ENCODE measurements at regions not wholly inside any gene's neighbourhood (a gene's known extent, or its start where the extent isn't known, plus 50 kb on each side); places are given as distances from the start of the nearest gene placed in this dataset.

- DNase-seq (ENCODE audit: low read depth): no peak
- TF ChIP-seq POLR2A (IDR thresholded peaks at IDR 0.05; ENCODE audit: extremely low read depth, insufficient read length): no peak
- TF ChIP-seq MYC (IDR thresholded peaks at IDR 0.05; ENCODE audit: low read depth, low read length): no peak
- TF ChIP-seq CTCF (IDR thresholded peaks at IDR 0.05; ENCODE audit: low read depth, low read length): no peak
- no peak for TF ChIP-seq MAX (IDR thresholded peaks at IDR 0.05; ENCODE audit: low read depth, low read length)
- no peak overlapping the region for H3K4me3 ChIP-seq (ENCODE audit: low read depth, low read length)
Observed at GRCh38 chr10:6721480-6721879, 141.4 kb upstream of the PRKCQ start.

- no peak overlapping the region for H3K4me3 ChIP-seq (ENCODE audit: low read depth, low read length)
- no peak for TF ChIP-seq MYC (IDR thresholded peaks at IDR 0.05; ENCODE audit: low read depth, low read length)
- TF ChIP-seq POLR2A (IDR thresholded peaks at IDR 0.05; ENCODE audit: extremely low read depth, insufficient read length): no peak
- TF ChIP-seq MAX (IDR thresholded peaks at IDR 0.05; ENCODE audit: low read depth, low read length): no peak
- TF ChIP-seq CTCF (IDR thresholded peaks at IDR 0.05; ENCODE audit: low read depth, low read length): no peak
- no peak for DNase-seq (ENCODE audit: low read depth)
Observed at GRCh38 chr10:6719561-6719960, 139.5 kb upstream of the PRKCQ start.

GRCh38 chr10:6718550-6718949 lies 138.5 kb upstream of the PRKCQ start:
- H3K4me3 ChIP-seq (ENCODE audit: low read depth, low read length): no peak overlapping the region
- DNase-seq (ENCODE audit: low read depth): no peak

GRCh38 chr10:6716516-6716915 lies 136.4 kb upstream of the PRKCQ start:
- TF ChIP-seq MYC (IDR thresholded peaks at IDR 0.05; ENCODE audit: low read depth, low read length): no peak
- TF ChIP-seq POLR2A (IDR thresholded peaks at IDR 0.05; ENCODE audit: extremely low read depth, insufficient read length): no peak
- TF ChIP-seq MAX (IDR thresholded peaks at IDR 0.05; ENCODE audit: low read depth, low read length): no peak
- no peak for TF ChIP-seq CTCF (IDR thresholded peaks at IDR 0.05; ENCODE audit: low read depth, low read length)
- no peak for DNase-seq (ENCODE audit: low read depth)
- no peak overlapping the region for H3K4me3 ChIP-seq (ENCODE audit: low read depth, low read length)

More at GRCh38 chr10:6718550-6718949, 138.5 kb upstream of the PRKCQ start:
- TF ChIP-seq POLR2A (IDR thresholded peaks at IDR 0.05; ENCODE audit: extremely low read depth, insufficient read length): no peak
- TF ChIP-seq MAX (IDR thresholded peaks at IDR 0.05; ENCODE audit: low read depth, low read length): no peak
- TF ChIP-seq CTCF (IDR thresholded peaks at IDR 0.05; ENCODE audit: low read depth, low read length): no peak
- TF ChIP-seq MYC (IDR thresholded peaks at IDR 0.05; ENCODE audit: low read depth, low read length): no peak

GRCh38 chr10:6713716-6714115 lies 133.6 kb upstream of the PRKCQ start:
- DNase-seq (ENCODE audit: low read depth): peak; percentile 7
- no peak overlapping the region for H3K4me3 ChIP-seq (ENCODE audit: low read depth, low read length)
- no peak for TF ChIP-seq CTCF (IDR thresholded peaks at IDR 0.05; ENCODE audit: low read depth, low read length)
- TF ChIP-seq POLR2A (IDR thresholded peaks at IDR 0.05; ENCODE audit: extremely low read depth, insufficient read length): no peak
- TF ChIP-seq MYC (IDR thresholded peaks at IDR 0.05; ENCODE audit: low read depth, low read length): no peak
- TF ChIP-seq MAX (IDR thresholded peaks at IDR 0.05; ENCODE audit: low read depth, low read length): no peak

- TF ChIP-seq POLR2A (IDR thresholded peaks at IDR 0.05; ENCODE audit: extremely low read depth, insufficient read length) (no peak), MYC (IDR thresholded peaks at IDR 0.05; ENCODE audit: low read depth, low read length) (no peak), CTCF (IDR thresholded peaks at IDR 0.05; ENCODE audit: low read depth, low read length) (no peak), MAX (IDR thresholded peaks at IDR 0.05; ENCODE audit: low read depth, low read length) (no peak)
- no peak overlapping the region for H3K4me3 ChIP-seq (ENCODE audit: low read depth, low read length)
- no peak for DNase-seq (ENCODE audit: low read depth)
Observed at GRCh38 chr10:6713120-6713519, 133.0 kb upstream of the PRKCQ start.

Measured in NB4 (cell line).